Glomerular visceral epithelial cell (primary cell): ENCODE measurements at regions not wholly inside any gene's neighbourhood (a gene's known extent, or its start where the extent isn't known, plus 50 kb on each side); places are given as distances from the start of the nearest gene placed in this dataset.
A peak's percentile ranks its signal among the peaks of the same experiment; 100 is the strongest.
"Not testable (repeated sequence)": the region's sequence is repeated elsewhere in the genome, so short reads cannot be mapped to it uniquely, and the experiment has no call there.

Source experiments
- DNase-seq: peaks from one replicate; pipeline ENCODE4 v3.0.0-alpha.2; 2016; ENCODE audit errors: extremely low spot score

GRCh38 chr13:86856991-86857390, 814.2 kb upstream of the SLITRK5 start:
- DNase-seq, result no peak

GRCh38 chr13:86858216-86858615, 813.0 kb upstream of the SLITRK5 start:
- DNase-seq, result no peak

GRCh38 chr13:86862137-86862536, 809.0 kb upstream of the SLITRK5 start:
- no peak for DNase-seq

GRCh38 chr13:86864376-86864775, 806.8 kb upstream of the SLITRK5 start:
- no peak for DNase-seq

GRCh38 chr13:86870444-86870843, 800.7 kb upstream of the SLITRK5 start:
- peak; percentile 20 for DNase-seq

GRCh38 chr13:86877441-86877840, 793.7 kb upstream of the SLITRK5 start:
- no peak for DNase-seq

GRCh38 chr13:86878781-86879180, 792.4 kb upstream of the SLITRK5 start:
- no peak for DNase-seq

- DNase-seq, result no peak
Measured at GRCh38 chr13:86881390-86881789, 789.8 kb upstream of the SLITRK5 start.

GRCh38 chr13:86882107-86882506, 789.1 kb upstream of the SLITRK5 start:
- DNase-seq, result no peak

- no peak for DNase-seq
Measured at GRCh38 chr13:86882835-86883234, 788.3 kb upstream of the SLITRK5 start.

GRCh38 chr13:86892330-86892729, 778.8 kb upstream of the SLITRK5 start:
- no peak for DNase-seq

GRCh38 chr13:86900906-86901305, 770.3 kb upstream of the SLITRK5 start:
- no peak for DNase-seq

- DNase-seq, result no peak
Measured at GRCh38 chr13:86906127-86906874, 764.9 kb upstream of the SLITRK5 start.

- DNase-seq, result no peak
Measured at GRCh38 chr13:86907156-86907555, 764.0 kb upstream of the SLITRK5 start.

GRCh38 chr13:86909318-86909717, 761.9 kb upstream of the SLITRK5 start:
- DNase-seq, result no peak

GRCh38 chr13:86914757-86915156, 756.4 kb upstream of the SLITRK5 start:
- DNase-seq, result no peak

GRCh38 chr13:86917438-86917837, 753.7 kb upstream of the SLITRK5 start:
- not testable (repeated sequence) for DNase-seq

- no peak for DNase-seq
Measured at GRCh38 chr13:86918682-86919081, 752.5 kb upstream of the SLITRK5 start.

GRCh38 chr13:86920961-86921360, 750.2 kb upstream of the SLITRK5 start:
- DNase-seq, result no peak

GRCh38 chr13:86922936-86923335, 748.2 kb upstream of the SLITRK5 start:
- DNase-seq, result no peak

- not testable (repeated sequence) for DNase-seq
Measured at GRCh38 chr13:86926916-86927315, 744.3 kb upstream of the SLITRK5 start.

GRCh38 chr13:86932776-86933334, 738.3 kb upstream of the SLITRK5 start:
- no peak for DNase-seq

GRCh38 chr13:86933676-86934075, 737.5 kb upstream of the SLITRK5 start:
- DNase-seq, result no peak

- no peak for DNase-seq
Measured at GRCh38 chr13:86937316-86937715, 733.9 kb upstream of the SLITRK5 start.
